ENCODE measurements at regions not wholly inside any gene's neighbourhood (a gene's known extent, or its start where the extent isn't known, plus 50 kb on each side); places are given as distances from the start of the nearest gene placed in this dataset.
"Not testable (repeated sequence)": the region's sequence is repeated elsewhere in the genome, so short reads cannot be mapped to it uniquely, and the experiment has no call there.

DNA sequence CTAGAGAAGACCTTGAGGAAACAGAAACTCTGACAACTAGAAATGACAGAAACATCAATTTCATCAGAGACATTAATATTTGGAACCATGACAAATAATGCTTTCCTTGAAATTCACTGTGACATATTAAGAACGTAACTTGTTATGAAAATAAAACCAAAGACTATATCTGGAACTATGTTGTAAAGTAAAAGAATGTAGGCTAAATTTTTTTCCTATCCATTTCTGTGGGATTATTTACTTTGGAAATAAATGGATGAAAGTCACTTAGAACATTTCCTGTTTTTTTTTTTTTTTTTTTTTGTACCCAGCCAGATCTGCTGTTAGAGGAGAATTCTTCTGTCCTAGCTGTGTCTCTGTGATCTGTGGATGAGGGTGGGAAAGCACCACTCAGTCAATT, 255.9 kb downstream of the SPRY1 start:
- H3K9ac ChIP-seq = no peak overlapping the region
- no peak overlapping the region for H3K27ac ChIP-seq
- H2AFZ ChIP-seq (ENCODE audit: low read depth) = no peak overlapping the region
- no peaks in the 10 kb centered on the region for H3K79me2 ChIP-seq (ENCODE audit: insufficient read depth, low read depth)
- H4K20me1 ChIP-seq (ENCODE audit: insufficient read depth) = no peaks in the 10 kb centered on the region
- no peaks in the 10 kb centered on the region for H3K27me3 ChIP-seq (ENCODE audit: insufficient read depth, low read depth)
- H3K4me3 ChIP-seq (IDR thresholded peaks at IDR 0.05; ENCODE audit: insufficient read depth, low read depth, low read length) = no peak overlapping the region
- no peak overlapping the region for H3K4me2 ChIP-seq
- H3K36me3 ChIP-seq (ENCODE audit: insufficient read depth) = no peaks in the 10 kb centered on the region
- H3K4me1 ChIP-seq (ENCODE audit: low read depth, poor library complexity, severe bottlenecking) = no peaks in the 10 kb centered on the region
- TF ChIP-seq, protein P1, sequence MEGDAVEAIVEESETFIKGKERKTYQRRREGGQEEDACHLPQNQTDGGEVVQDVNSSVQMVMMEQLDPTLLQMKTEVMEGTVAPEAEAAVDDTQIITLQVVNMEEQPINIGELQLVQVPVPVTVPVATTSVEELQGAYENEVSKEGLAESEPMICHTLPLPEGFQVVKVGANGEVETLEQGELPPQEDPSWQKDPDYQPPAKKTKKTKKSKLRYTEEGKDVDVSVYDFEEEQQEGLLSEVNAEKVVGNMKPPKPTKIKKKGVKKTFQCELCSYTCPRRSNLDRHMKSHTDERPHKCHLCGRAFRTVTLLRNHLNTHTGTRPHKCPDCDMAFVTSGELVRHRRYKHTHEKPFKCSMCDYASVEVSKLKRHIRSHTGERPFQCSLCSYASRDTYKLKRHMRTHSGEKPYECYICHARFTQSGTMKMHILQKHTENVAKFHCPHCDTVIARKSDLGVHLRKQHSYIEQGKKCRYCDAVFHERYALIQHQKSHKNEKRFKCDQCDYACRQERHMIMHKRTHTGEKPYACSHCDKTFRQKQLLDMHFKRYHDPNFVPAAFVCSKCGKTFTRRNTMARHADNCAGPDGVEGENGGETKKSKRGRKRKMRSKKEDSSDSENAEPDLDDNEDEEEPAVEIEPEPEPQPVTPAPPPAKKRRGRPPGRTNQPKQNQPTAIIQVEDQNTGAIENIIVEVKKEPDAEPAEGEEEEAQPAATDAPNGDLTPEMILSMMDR (conservative IDR thresholded peaks at IDR 0.05; ENCODE audit: low read depth, low read length) = no peak

DNA sequence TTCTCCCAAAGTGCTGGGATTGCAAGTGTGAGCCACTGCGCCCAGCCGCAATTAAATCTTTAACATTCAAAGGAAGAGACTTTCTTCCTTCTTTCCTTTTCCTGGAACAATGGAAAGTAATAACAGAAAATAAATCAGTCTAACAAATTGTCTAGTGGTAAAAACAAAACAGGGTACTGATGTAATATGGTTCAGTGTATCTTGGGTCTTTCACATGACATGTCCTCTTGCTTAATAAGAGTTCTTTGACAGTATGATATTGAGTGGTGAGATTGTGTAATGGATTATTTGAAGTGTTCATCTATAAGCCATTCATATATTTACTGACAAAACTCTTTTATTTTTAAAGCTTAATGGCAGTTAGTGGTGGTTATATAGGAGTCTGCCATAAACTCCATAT, 256.6 kb downstream of the SPRY1 start:
- Histone ChIP-seq H3K27me3 (ENCODE audit: insufficient read depth, low read depth) (no peaks in the 10 kb centered on the region), H3K4me3 (IDR thresholded peaks at IDR 0.05; ENCODE audit: insufficient read depth, low read depth, low read length) (no peak overlapping the region), H4K20me1 (ENCODE audit: insufficient read depth) (no peaks in the 10 kb centered on the region), H3K9ac (no peak overlapping the region), H3K36me3 (ENCODE audit: insufficient read depth) (no peaks in the 10 kb centered on the region), H3K4me2 (no peak overlapping the region), H3K4me1 (ENCODE audit: low read depth, poor library complexity, severe bottlenecking) (no peaks in the 10 kb centered on the region), H3K27ac (no peak overlapping the region), H3K79me2 (ENCODE audit: insufficient read depth, low read depth) (no peaks in the 10 kb centered on the region), H2AFZ (ENCODE audit: low read depth) (no peak overlapping the region)
- TF ChIP-seq, protein P1 (conservative IDR thresholded peaks at IDR 0.05; ENCODE audit: low read depth, low read length) = no peak

DNA sequence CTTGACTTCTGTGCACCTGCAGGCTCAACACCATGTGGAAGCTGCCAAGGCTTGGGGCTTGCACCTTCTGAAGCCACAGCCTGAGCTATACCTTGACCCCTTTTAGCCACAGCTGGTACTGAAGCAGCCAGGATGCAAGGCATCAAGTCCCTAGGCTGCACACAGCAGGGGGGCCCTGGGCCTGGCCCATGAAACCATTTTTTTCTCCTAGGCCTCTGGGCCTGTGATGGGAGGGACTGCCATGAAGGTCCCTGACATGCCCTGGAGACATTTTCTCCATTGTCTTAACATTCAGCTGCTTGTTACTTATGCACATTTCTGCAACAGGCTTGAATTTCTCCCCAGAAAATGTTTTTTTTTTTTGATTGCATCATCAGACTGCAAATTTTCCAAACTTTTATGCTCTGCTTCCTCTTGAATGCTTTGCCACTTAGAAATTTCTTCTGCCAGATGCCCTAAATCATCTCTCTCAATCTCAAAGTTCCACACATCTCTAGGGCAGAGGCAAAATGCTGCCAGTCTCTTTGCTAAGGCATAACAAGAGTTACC, 260.2 kb downstream of the SPRY1 start:
- H4K20me1 ChIP-seq (ENCODE audit: insufficient read depth); H3K27me3 ChIP-seq (ENCODE audit: insufficient read depth, low read depth); H3K79me2 ChIP-seq (ENCODE audit: insufficient read depth, low read depth); H3K36me3 ChIP-seq (ENCODE audit: insufficient read depth); H3K4me2 ChIP-seq; H3K4me3 ChIP-seq (IDR thresholded peaks at IDR 0.05; ENCODE audit: insufficient read depth, low read depth, low read length); H2AFZ ChIP-seq (ENCODE audit: low read depth); H3K27ac ChIP-seq; H3K4me1 ChIP-seq (ENCODE audit: low read depth, poor library complexity, severe bottlenecking); H3K9ac ChIP-seq: not testable (repeated sequence)

DNA sequence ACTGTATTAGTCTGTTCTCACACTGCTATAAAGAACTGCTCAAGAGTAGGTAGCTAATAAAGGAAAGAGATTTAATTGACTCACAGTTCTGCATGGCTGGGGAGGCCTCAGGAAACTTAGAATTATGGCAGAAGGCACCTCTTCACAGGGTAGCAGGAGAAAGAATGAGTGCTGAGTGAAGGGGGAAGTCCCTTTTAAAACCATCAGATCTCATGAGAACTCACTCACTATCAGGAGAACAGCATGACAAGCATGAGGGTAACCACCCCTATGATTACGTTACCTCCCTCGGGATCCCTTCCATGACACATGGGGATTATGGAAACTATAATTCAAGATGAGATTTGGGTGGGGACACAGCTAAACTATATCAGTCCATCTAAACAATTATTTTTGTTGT, 261.0 kb downstream of the SPRY1 start:
- not testable (repeated sequence) for H3K4me1 ChIP-seq (ENCODE audit: low read depth, poor library complexity, severe bottlenecking); H4K20me1 ChIP-seq (ENCODE audit: insufficient read depth); H3K4me3 ChIP-seq (IDR thresholded peaks at IDR 0.05; ENCODE audit: insufficient read depth, low read depth, low read length); H3K27me3 ChIP-seq (ENCODE audit: insufficient read depth, low read depth); H3K36me3 ChIP-seq (ENCODE audit: insufficient read depth); H2AFZ ChIP-seq (ENCODE audit: low read depth); H3K27ac ChIP-seq; H3K79me2 ChIP-seq (ENCODE audit: insufficient read depth, low read depth); H3K9ac ChIP-seq; H3K4me2 ChIP-seq

DNA sequence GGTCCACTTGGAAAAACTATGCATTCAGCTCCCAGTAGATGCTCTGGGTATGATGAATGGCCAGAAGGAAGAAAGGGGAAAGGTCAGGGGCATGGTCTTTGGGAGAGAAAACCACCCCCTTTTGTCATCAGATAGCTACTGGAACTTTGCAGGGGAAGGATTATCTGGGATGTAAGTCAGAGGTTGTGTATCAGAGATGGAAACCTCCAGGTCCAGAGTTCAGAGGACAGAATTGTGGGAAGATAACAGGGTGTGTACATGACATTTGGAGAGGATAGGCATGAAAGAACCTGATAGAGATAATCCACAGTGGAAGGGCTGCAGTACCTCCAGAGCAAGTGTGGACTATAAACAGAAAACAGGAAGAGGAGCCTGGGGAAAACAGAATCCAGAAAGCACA, 262.7 kb downstream of the SPRY1 start:
- no peaks in the 10 kb centered on the region for H3K27me3 ChIP-seq (ENCODE audit: insufficient read depth, low read depth)
- H2AFZ ChIP-seq (ENCODE audit: low read depth) = no peak overlapping the region
- H4K20me1 ChIP-seq (ENCODE audit: insufficient read depth) = no peaks in the 10 kb centered on the region
- H3K36me3 ChIP-seq (ENCODE audit: insufficient read depth) = no peaks in the 10 kb centered on the region
- H3K9ac ChIP-seq = no peak overlapping the region
- H3K4me3 ChIP-seq (IDR thresholded peaks at IDR 0.05; ENCODE audit: insufficient read depth, low read depth, low read length) = no peak overlapping the region
- H3K79me2 ChIP-seq (ENCODE audit: insufficient read depth, low read depth) = no peaks in the 10 kb centered on the region
- no peak overlapping the region for H3K27ac ChIP-seq
- TF ChIP-seq, protein P1 (conservative IDR thresholded peaks at IDR 0.05; ENCODE audit: low read depth, low read length) = no peak
- H3K4me2 ChIP-seq = no peak overlapping the region
- H3K4me1 ChIP-seq (ENCODE audit: low read depth, poor library complexity, severe bottlenecking) = peaks cover 3% of the 10 kb centered on the region

Data from KMS-11 (cell line).